K562 (cell line): ENCODE measurements at regions not wholly inside any gene's neighbourhood (a gene's known extent, or its start where the extent isn't known, plus 50 kb on each side); places are given as distances from the start of the nearest gene placed in this dataset.

Experiments used
- ATAC-seq: fragments of 200-7000 bp; cut with Tn5 transposase; 3 replicates; pipeline ENCODE4 v1.9.1; 2020; ENCODE audit warnings: moderate library complexity
- BruUV-seq: library from RNA; stranded (reverse); fragments of 400-500 nt; replicated peaks from 2 replicates; lab custom pipeline; 2021; lab: Mats Ljungman, UMichigan
- CTCF ChIA-PET: fragments of 300-600 bp; formaldehyde crosslinking; extraction: SDS; loops from one replicate; lab custom pipeline; 2021; ENCODE audit warnings: low intra/inter-chr PET ratio; lab: Yijun Ruan, JAX
- POLR2A ChIA-PET: fragments of 300-600, 350-650 bp; sonication (Branson Sonifier 250); formaldehyde crosslinking; extraction: SDS; loops from one replicate; lab custom pipeline; 2021; ENCODE audit warnings: antibody characterized with exemption, inconsistent platforms; lab: Yijun Ruan, JAX
- DNase-seq, 4 experiments: peaks; one replicate each; pipeline versions ENCODE4 v3.0.0 to v3.0.0-alpha.2; 2011 to 2018; ENCODE audit warnings: low spot score in 3 of 4, mixed read lengths in 3 of 4; ENCODE audit errors: extremely low read depth in 1 of 4
- FAIRE-seq: peaks from 2 replicates; lab custom pipeline; 2011; peaks lifted over from hg19 to GRCh38; lab: Jason Lieb, UNC
- H2AFZ ChIP-seq: 2 replicates; pipeline ENCODE4 v1.6.0; 2011; ENCODE audit warnings: low read depth, low read length, control low read depth, inconsistent platforms
- H3K27ac ChIP-seq: fragments of 200-600 bp; 3 replicates; pipeline ENCODE4 v1.8.0; 2011; ENCODE audit warnings: low read depth, mild to moderate bottlenecking, control low read depth, inconsistent platforms, low read length, moderate library complexity, mixed read lengths; ENCODE audit errors: extremely low read depth
- H3K27me3 ChIP-seq, 2 experiments: fragments of 300-600 bp in 1 of 2; 2 replicates in 1 of 2; 3 replicates in 1 of 2; pipeline versions ENCODE4 v1.6.0 to v1.8.0; 2011; ENCODE audit warnings: inconsistent platforms in 2 of 2, low read length in 2 of 2, mild to moderate bottlenecking in 1 of 2, mixed read lengths in 1 of 2, moderate library complexity in 1 of 2; ENCODE audit not compliant: control insufficient read depth in 2 of 2, insufficient read depth in 2 of 2
- H3K36me3 ChIP-seq: fragments of 300-600 bp; 3 replicates; pipeline ENCODE4 v1.8.0; 2011; ENCODE audit warnings: mild to moderate bottlenecking, low read length, inconsistent platforms; ENCODE audit not compliant: control insufficient read depth, insufficient read depth
- H3K4me1 ChIP-seq, 2 experiments: fragments of 200-600 bp in 1 of 2; replicated peaks in 1 of 2; 2 replicates in 1 of 2; 3 replicates in 1 of 2; pipeline versions ENCODE4 v1.5.1 to v1.8.0; 2011; ENCODE audit warnings: inconsistent platforms in 2 of 2, low read length in 2 of 2, mild to moderate bottlenecking in 1 of 2, mixed read lengths in 1 of 2, moderate library complexity in 1 of 2; ENCODE audit not compliant: control insufficient read depth in 2 of 2, insufficient read depth in 2 of 2
- H3K4me2 ChIP-seq: 2 replicates; pipeline ENCODE4 v1.6.1; 2011; ENCODE audit warnings: low read length, control low read depth, inconsistent platforms, mixed read lengths; ENCODE audit not compliant: insufficient read depth
- H3K4me3 ChIP-seq: fragments of 200-600 bp; sonication (generic), shearing (Covaris generic); 2 replicates; pipeline ENCODE4 v1.5.1; 2016; ENCODE audit warnings: control low read depth, inconsistent platforms
- H3K79me2 ChIP-seq: fragments of 200-600 bp; 3 replicates; pipeline ENCODE4 v1.8.0; 2011; ENCODE audit warnings: low read length, inconsistent platforms; ENCODE audit not compliant: control insufficient read depth, insufficient read depth
- H3K9ac ChIP-seq, 2 experiments: 2 replicates each; pipeline versions ENCODE4 v1.6.0 to v1.6.1; 2011; ENCODE audit warnings: low read depth in 2 of 2, low read length in 2 of 2, control low read depth in 1 of 2, inconsistent platforms in 1 of 2, mild to moderate bottlenecking in 1 of 2, mixed read lengths in 1 of 2; ENCODE audit not compliant: insufficient read depth in 1 of 2
- H3K9me1 ChIP-seq: one replicate; pipeline ENCODE4 v1.6.0; 2011; ENCODE audit warnings: inconsistent platforms, mild to moderate bottlenecking, low read length, moderate library complexity; ENCODE audit not compliant: control insufficient read depth, insufficient read depth
- H3K9me3 ChIP-seq: replicated peaks from 2 replicates; pipeline ENCODE4 v1.5.1; 2011; ENCODE audit warnings: low read depth, low read length, inconsistent platforms; ENCODE audit not compliant: control insufficient read depth, insufficient read depth
- H4K20me1 ChIP-seq: replicated peaks from 2 replicates; pipeline ENCODE4 v1.6.1; 2011; ENCODE audit warnings: low read length, inconsistent platforms, mixed read lengths; ENCODE audit not compliant: control insufficient read depth, insufficient read depth
- ADNP ChIP-seq: fragments of 200-800 bp; sonication (Bioruptor generic); IDR thresholded peaks from 2 replicates; pipeline ENCODE4 v1.6.1; 2016; ENCODE audit warnings: missing genetic modification characterization, missing compliant biosample characterization
- AFF1 ChIP-seq, 2 experiments: fragments of 450-650 bp; IDR thresholded peaks; 2 replicates each; pipeline ENCODE4 v1.6.1; 2018; ENCODE audit warnings: mild to moderate bottlenecking in 2 of 2, low read depth in 1 of 2; ENCODE audit not compliant: partially characterized antibody in 2 of 2
- COPS2 ChIP-seq: fragments of 450-650 bp; conservative IDR thresholded peaks from 2 replicates; pipeline ENCODE4 v1.6.1; 2016; ENCODE audit warnings: mild to moderate bottlenecking, moderate library complexity
- DLX4 ChIP-seq: fragments of 250-450 bp; sonication (Bioruptor Pico); IDR thresholded peaks from 2 replicates; pipeline ENCODE4 v1.6.1; 2021; ENCODE audit warnings: mild to moderate bottlenecking
- FOXA1 ChIP-seq: fragments of 450-650 bp; IDR thresholded peaks from 2 replicates; pipeline ENCODE4 v1.6.1; 2016; ENCODE audit warnings: mild to moderate bottlenecking, borderline replicate concordance
- HCFC1 ChIP-seq: IDR thresholded peaks from 2 replicates; pipeline ENCODE4 v1.6.1; 2012; ENCODE audit warnings: low read depth, low read length, improper control_type of control experiment
- KLF13 ChIP-seq: fragments of 450-650 bp; IDR thresholded peaks from 2 replicates; pipeline ENCODE4 v1.6.1; 2016; ENCODE audit warnings: missing genetic modification characterization, low read depth, mild to moderate bottlenecking, missing compliant biosample characterization, moderate library complexity, borderline replicate concordance
- SNRNP70 ChIP-seq: fragments of 200-400 bp; formaldehyde crosslinking; optimal IDR thresholded peaks from 2 replicates; pipeline ENCODE3; 2017; ENCODE audit warnings: low read depth, low read length
- TRIM24 ChIP-seq, 2 experiments: fragments of 450-650 bp; IDR thresholded peaks; 2 replicates each; pipeline ENCODE4 v1.6.1; 2016
- ZBTB1 ChIP-seq: sonication (generic); formaldehyde crosslinking; IDR thresholded peaks from 2 replicates; pipeline ENCODE4 v1.8.1; 2023; ENCODE audit warnings: missing genetic modification reagents, low read depth, mild to moderate bottlenecking, borderline replicate concordance
- ZBTB2 ChIP-seq: fragments of 450-650 bp; IDR thresholded peaks from 2 replicates; pipeline ENCODE4 v1.6.1; 2016; ENCODE audit warnings: antibody characterized with exemption
- ZFX ChIP-seq: sonication (generic); formaldehyde crosslinking; IDR thresholded peaks from 2 replicates; pipeline ENCODE4 v1.8.0; 2022; ENCODE audit warnings: mild to moderate bottlenecking, missing genetic modification reagents, moderate library complexity
- ZKSCAN3 ChIP-seq: fragments of 250-450 bp; sonication (Bioruptor Pico); IDR thresholded peaks from 2 replicates; pipeline ENCODE4 v1.4.0; 2020
- ZNF165 ChIP-seq: fragments of 250-450 bp; sonication (Bioruptor Pico); IDR thresholded peaks from 2 replicates; pipeline ENCODE4 v1.4.0; 2020; ENCODE audit warnings: borderline replicate concordance
- ZNF655 ChIP-seq: fragments of 250-450 bp; sonication (Bioruptor Pico); IDR thresholded peaks from 2 replicates; pipeline ENCODE4 v1.5.0; 2021
- ZNF699 ChIP-seq: fragments of 250-450 bp; sonication (Bioruptor Pico); IDR thresholded peaks from 2 replicates; pipeline ENCODE4 v1.8.0; 2021; ENCODE audit warnings: mild to moderate bottlenecking, moderate library complexity; ENCODE audit not compliant: insufficient replicate concordance
- WGBS: fragments of 100-300 bp; shearing (Covaris generic); methylation state at CpG from one replicate; pipeline ENCODE4 v1.1.6; 2016; ENCODE audit warnings: low coverage, mixed read lengths; ENCODE audit not compliant: insufficient coverage; ENCODE audit errors: missing lambda C conversion rate; 5-methylcytosine and 5-hydroxymethylcytosine counted together
- in situ Hi-C: fragments of 300-500 bp; cut with MboI; formaldehyde crosslinking; loops from 4 replicates; pipeline ENCODE4 v1.15.0; 2018; ENCODE audit warnings: inconsistent platforms, mixed read lengths
- intact Hi-C: fragments of 100-400 bp; cut with micrococcal nuclease; formaldehyde crosslinking; loops from 2 replicates; pipeline ENCODE4 v1.14.2; 2022

- DNase-seq (no peak), FAIRE-seq (no peak), ATAC-seq (no peak)
- Histone ChIP-seq H3K36me3 (no peaks in the 10 kb centered on the region), H3K27me3 (peaks cover 0 to 7% of the 10 kb centered on the region in 2 experiments; a peak in 2 of 5 replicates), H3K9ac (no peak overlapping the region), H4K20me1 (no peaks in the 10 kb centered on the region), H3K9me1 (no peaks in the 10 kb centered on the region), H3K9me3 (no peaks in the 10 kb centered on the region), H2AFZ (no peak overlapping the region), H3K4me1 (no peaks in the 10 kb centered on the region), H3K79me2 (no peaks in the 10 kb centered on the region), H3K4me2 (no peak overlapping the region; the same call in 1 of the 2 replicates), H3K27ac (no peak overlapping the region), H3K4me3 (no peak overlapping the region)
- intact Hi-C loops (no loop called here), in situ Hi-C loops (no loop called here)
- no TSS peak for BruUV-seq
- CTCF ChIA-PET: interaction anchor here (0.6 kb wide), 1 partner anchor 10 kb away, joined by 3 read pairs; no protein-coding TSS in a partner anchor
- 1% methylated on average over 11 of the region's 11 CpGs for WGBS
- POLR2A ChIA-PET: interaction anchor here (0.7 to 1.2 kb wide), 2 partner anchors 11 to 117 kb away, joined by 3 to 5 read pairs; no protein-coding TSS in a partner anchor
- TF ChIP-seq HCFC1 (no peak), KLF13 (no peak), ZNF655 (CRISPR knock-in tag) (no peak), ZBTB1 (CRISPR knock-in tag) (no peak), ZBTB2 (no peak), FOXA1 (no peak), TRIM24 (IDR thresholded peaks at IDR 0.05) (no peak), ADNP (tag) (no peak), ZKSCAN3 (CRISPR knock-in tag) (no peak), ZFX (CRISPR knock-in tag) (no peak), SNRNP70 (no peak), ZNF165 (CRISPR knock-in tag) (no peak), ZNF699 (CRISPR knock-in tag) (no peak), COPS2 (no peak), AFF1 (IDR thresholded peaks at IDR 0.05; ENCODE audit: low read depth in 1 of 2, partially characterized antibody in 2 of 2) (no peak), DLX4 (CRISPR knock-in tag) (no peak)
Observed at GRCh38 chr1:94678202-94678848, 136.8 kb upstream of the F3 start.
